Testis (tissue), 2 donors: ENCODE measurements at regions not wholly inside any gene's neighbourhood (a gene's known extent, or its start where the extent isn't known, plus 50 kb on each side); places are given as distances from the start of the nearest gene placed in this dataset.

ENCODE experiments used
- POLR2A ChIP-seq: fragments of 450-650 bp; IDR thresholded peaks from one replicate; pipeline ENCODE4 v1.6.1; 2017; ENCODE audit warnings: antibody characterized with exemption, mild to moderate bottlenecking, moderate library complexity
- TF ChIP-seq, protein P1 (sequence below), 3 experiments: fragments of 450-650 bp in 2 of 3; fragments of 200-600 bp in 1 of 3; sonication (generic) in 1 of 3; IDR thresholded peaks; one replicate each; pipeline ENCODE4 v1.5.1; 2016 to 2019; ENCODE audit warnings: antibody characterized with exemption in 3 of 3, mild to moderate bottlenecking in 2 of 3, moderate library complexity in 1 of 3

DNA sequence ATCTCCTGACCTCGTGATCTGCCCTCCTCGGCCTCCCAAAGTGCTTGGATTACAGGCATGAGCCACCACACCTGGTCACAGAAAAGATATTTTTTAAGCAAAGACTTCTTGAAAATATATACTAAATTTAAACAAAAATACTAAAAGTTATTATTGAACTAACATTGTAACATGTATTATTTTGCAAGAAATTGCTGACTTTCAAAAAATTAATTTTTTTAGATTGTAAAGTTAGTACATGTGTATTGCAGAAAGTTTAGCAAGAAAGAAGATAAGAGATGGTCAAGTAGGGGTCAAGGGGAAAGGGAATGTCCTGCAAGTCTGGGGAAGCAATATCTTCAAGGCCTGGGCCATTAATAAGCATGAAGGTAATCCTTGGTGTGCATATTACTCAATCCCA is 54.3 kb upstream of the HPGDS start:
- TF ChIP-seq, protein P1, sequence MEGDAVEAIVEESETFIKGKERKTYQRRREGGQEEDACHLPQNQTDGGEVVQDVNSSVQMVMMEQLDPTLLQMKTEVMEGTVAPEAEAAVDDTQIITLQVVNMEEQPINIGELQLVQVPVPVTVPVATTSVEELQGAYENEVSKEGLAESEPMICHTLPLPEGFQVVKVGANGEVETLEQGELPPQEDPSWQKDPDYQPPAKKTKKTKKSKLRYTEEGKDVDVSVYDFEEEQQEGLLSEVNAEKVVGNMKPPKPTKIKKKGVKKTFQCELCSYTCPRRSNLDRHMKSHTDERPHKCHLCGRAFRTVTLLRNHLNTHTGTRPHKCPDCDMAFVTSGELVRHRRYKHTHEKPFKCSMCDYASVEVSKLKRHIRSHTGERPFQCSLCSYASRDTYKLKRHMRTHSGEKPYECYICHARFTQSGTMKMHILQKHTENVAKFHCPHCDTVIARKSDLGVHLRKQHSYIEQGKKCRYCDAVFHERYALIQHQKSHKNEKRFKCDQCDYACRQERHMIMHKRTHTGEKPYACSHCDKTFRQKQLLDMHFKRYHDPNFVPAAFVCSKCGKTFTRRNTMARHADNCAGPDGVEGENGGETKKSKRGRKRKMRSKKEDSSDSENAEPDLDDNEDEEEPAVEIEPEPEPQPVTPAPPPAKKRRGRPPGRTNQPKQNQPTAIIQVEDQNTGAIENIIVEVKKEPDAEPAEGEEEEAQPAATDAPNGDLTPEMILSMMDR (IDR thresholded peaks at IDR 0.05): no peak
- no peak for TF ChIP-seq POLR2A
